ENCODE measurements at regions not wholly inside any gene's neighbourhood (a gene's known extent, or its start where the extent isn't known, plus 50 kb on each side); places are given as distances from the start of the nearest gene placed in this dataset.
"Not testable (repeated sequence)": the region's sequence is repeated elsewhere in the genome, so short reads cannot be mapped to it uniquely, and the experiment has no call there.

GRCh38 chr20:39957911-39958310, 731.1 kb downstream of the MAFB start:
- DNase-seq: not testable (repeated sequence)

- DNase-seq: no peak
These were observed 734.4 kb downstream of the MAFB start for GRCh38 chr20:39954621-39955020.

- DNase-seq: no peak
These were observed 742.1 kb downstream of the MAFB start for GRCh38 chr20:39946931-39947330.

GRCh38 chr20:39946053-39946810, 742.8 kb downstream of the MAFB start:
- DNase-seq: no peak

- DNase-seq: no peak
These were observed 744.2 kb downstream of the MAFB start for GRCh38 chr20:39944861-39945260.

GRCh38 chr20:39943336-39943735, 745.7 kb downstream of the MAFB start:
- no peak for DNase-seq

GRCh38 chr20:39941245-39941644, 747.8 kb downstream of the MAFB start:
- DNase-seq: no peak

- DNase-seq: no peak
These were observed 749.7 kb downstream of the MAFB start for GRCh38 chr20:39939241-39939865.

- DNase-seq: no peak
These were observed 752.6 kb downstream of the MAFB start for GRCh38 chr20:39936401-39936800.

- no peak for DNase-seq
These were observed 753.1 kb downstream of the MAFB start for GRCh38 chr20:39935901-39936300.

GRCh38 chr20:39916236-39916765, 772.7 kb downstream of the MAFB start:
- DNase-seq: peak; percentile 90

GRCh38 chr20:39913274-39913673, 775.8 kb downstream of the MAFB start:
- DNase-seq: no peak

- DNase-seq: no peak
These were observed 777.5 kb downstream of the MAFB start for GRCh38 chr20:39911497-39911896.

GRCh38 chr20:39910536-39910935, 778.5 kb downstream of the MAFB start:
- no peak for DNase-seq

- no peak for DNase-seq
These were observed 779.6 kb downstream of the MAFB start for GRCh38 chr20:39909447-39909846.

- DNase-seq: no peak
These were observed 784.4 kb downstream of the MAFB start for GRCh38 chr20:39904476-39905112.

GRCh38 chr20:39903806-39904465, 785.1 kb downstream of the MAFB start:
- DNase-seq: no peak

GRCh38 chr20:39899881-39900280, 789.2 kb downstream of the MAFB start:
- no peak for DNase-seq

- DNase-seq: no peak
These were observed 790.6 kb downstream of the MAFB start for GRCh38 chr20:39898467-39898852.

GRCh38 chr20:39897781-39898466, 791.1 kb downstream of the MAFB start:
- DNase-seq: no peak

- no peak for DNase-seq
These were observed 792.0 kb downstream of the MAFB start for GRCh38 chr20:39897058-39897457.

GRCh38 chr20:39894067-39894466, 795.0 kb downstream of the MAFB start:
- no peak for DNase-seq
